AG09309 (cell line): ENCODE measurements at regions not wholly inside any gene's neighbourhood (a gene's known extent, or its start where the extent isn't known, plus 50 kb on each side); places are given as distances from the start of the nearest gene placed in this dataset.

Source experiments
- DNase-seq: peaks from one replicate; pipeline ENCODE4 v3.0.0-alpha.2; 2010; ENCODE audit warnings: low read depth
- H3K4me3 ChIP-seq: 2 replicates; pipeline ENCODE4 v1.5.1; 2011; ENCODE audit warnings: mild to moderate bottlenecking, low read depth, low read length, moderate library complexity; ENCODE audit not compliant: control insufficient read depth
- CTCF ChIP-seq: IDR thresholded peaks from 2 replicates; pipeline ENCODE4 v1.5.1; 2011; ENCODE audit warnings: mild to moderate bottlenecking, low read depth, low read length, inconsistent platforms; ENCODE audit not compliant: insufficient read depth, control insufficient read depth; ENCODE audit errors: missing control alignments

GRCh38 chr7:27315066-27315465, 72.5 kb downstream of the EVX1 start:
- no peak for DNase-seq
- H3K4me3 ChIP-seq, result no peak overlapping the region
- no peak for TF ChIP-seq CTCF

- TF ChIP-seq CTCF, result no peak
- DNase-seq, result peak; percentile 46
- H3K4me3 ChIP-seq, result no peak overlapping the region
Observed at GRCh38 chr7:27316311-27316710, 73.7 kb downstream of the EVX1 start.

GRCh38 chr7:27324246-27324645, 81.6 kb downstream of the EVX1 start:
- no peak for TF ChIP-seq CTCF

GRCh38 chr7:27329909-27330308, 87.3 kb downstream of the EVX1 start:
- TF ChIP-seq CTCF, result peak; percentile 23
- DNase-seq, result no peak
- H3K4me3 ChIP-seq, result no peak overlapping the region

More at GRCh38 chr7:27324246-27324645, 81.6 kb downstream of the EVX1 start:
- H3K4me3 ChIP-seq, result no peak overlapping the region
- no peak for DNase-seq

GRCh38 chr7:27339478-27339877, 96.9 kb downstream of the EVX1 start:
- H3K4me3 ChIP-seq, result no peak overlapping the region
- DNase-seq, result no peak
- no peak for TF ChIP-seq CTCF

GRCh38 chr7:27344471-27344870, 101.9 kb downstream of the EVX1 start:
- H3K4me3 ChIP-seq, result no peak overlapping the region
- TF ChIP-seq CTCF, result no peak
- DNase-seq, result no peak
